ENCODE measurements at regions not wholly inside any gene's neighbourhood (a gene's known extent, or its start where the extent isn't known, plus 50 kb on each side); places are given as distances from the start of the nearest gene placed in this dataset.

GRCh38 chr6:27161603-27161945 lies 85.9 kb upstream of the PRSS16 start:
- TF ChIP-seq CTCF (IDR thresholded peaks at IDR 0.05) (no peak), POLR2A (IDR thresholded peaks at IDR 0.05) (no peak)

Data from adrenal gland (tissue), 5 donors.